CD14-positive monocyte (primary cell): ENCODE measurements at regions not wholly inside any gene's neighbourhood (a gene's known extent, or its start where the extent isn't known, plus 50 kb on each side); places are given as distances from the start of the nearest gene placed in this dataset.

Source experiments
- DNase-seq, 3 donors: peaks; one replicate each; pipeline ENCODE4 v3.0.0-alpha.2; 2011 to 2022
- H2AFZ ChIP-seq: 2 replicates; pipeline ENCODE4 v1.6.0; 2012; ENCODE audit warnings: mild to moderate bottlenecking, low read depth, low read length, inconsistent platforms; ENCODE audit not compliant: insufficient read depth, poor library complexity, severe bottlenecking
- H3K27ac ChIP-seq, 2 donors: 1 replicate in 1 of 2; 2 replicates in 1 of 2; pipeline ENCODE4 v1.5.1; 2012 to 2013; ENCODE audit warnings: low read length in 2 of 2, control low read depth in 1 of 2, inconsistent platforms in 1 of 2, low read depth in 1 of 2, mild to moderate bottlenecking in 1 of 2
- H3K27me3 ChIP-seq, 2 donors: one replicate each; pipeline versions ENCODE4 v1.6.0 to v1.6.1; 2011 to 2013; ENCODE audit warnings: low read length in 2 of 2; ENCODE audit not compliant: control insufficient read depth in 2 of 2, insufficient read depth in 2 of 2
- H3K36me3 ChIP-seq, 2 donors: replicated peaks in 1 of 2; 1 replicate in 1 of 2; 2 replicates in 1 of 2; pipeline versions ENCODE4 v1.5.1 to v1.6.1; 2012 to 2013; ENCODE audit warnings: low read length in 2 of 2, control low read depth in 1 of 2, inconsistent platforms in 1 of 2, mild to moderate bottlenecking in 1 of 2; ENCODE audit not compliant: insufficient read depth in 2 of 2, control insufficient read depth in 1 of 2
- H3K4me1 ChIP-seq, 2 donors: 1 replicate in 1 of 2; 2 replicates in 1 of 2; pipeline versions ENCODE4 v1.5.1 to v1.6.1; 2012 to 2013; ENCODE audit warnings: low read length in 2 of 2, control low read depth in 1 of 2, inconsistent platforms in 1 of 2, mild to moderate bottlenecking in 1 of 2, moderate library complexity in 1 of 2; ENCODE audit not compliant: insufficient read depth in 2 of 2, control insufficient read depth in 1 of 2
- H3K4me2 ChIP-seq: replicated peaks from 2 replicates; pipeline ENCODE3; 2012; ENCODE audit warnings: low read length, moderate library complexity, mild to moderate bottlenecking; ENCODE audit not compliant: poor library complexity, severe bottlenecking; ENCODE audit errors: extremely low read depth
- H3K4me3 ChIP-seq, 3 experiments: fragments of 200-600 bp in 1 of 3; sonication (generic) in 1 of 3; replicated peaks in 1 of 3; 1 replicate in 2 of 3; 2 replicates in 1 of 3; pipeline ENCODE4 v1.5.1; 2011 to 2013; ENCODE audit warnings: low read length in 3 of 3, mild to moderate bottlenecking in 3 of 3, control low read depth in 2 of 3, low read depth in 2 of 3, inconsistent platforms in 1 of 3, moderate library complexity in 1 of 3
- H3K79me2 ChIP-seq: 2 replicates; pipeline ENCODE4 v1.6.0; 2012; ENCODE audit warnings: mild to moderate bottlenecking, control low read depth, inconsistent platforms, low read length, moderate library complexity; ENCODE audit not compliant: insufficient read depth
- H3K9ac ChIP-seq: 2 replicates; pipeline ENCODE4 v1.6.0; 2017; ENCODE audit warnings: low read length, mild to moderate bottlenecking; ENCODE audit not compliant: insufficient read depth, poor library complexity, severe bottlenecking
- H3K9me3 ChIP-seq, 2 donors: replicated peaks in 1 of 2; 1 replicate in 1 of 2; 2 replicates in 1 of 2; pipeline versions ENCODE4 v1.5.1 to v1.6.1; 2012 to 2013; ENCODE audit warnings: low read length in 2 of 2, control low read depth in 1 of 2; ENCODE audit not compliant: control insufficient read depth in 1 of 2, insufficient read depth in 1 of 2
- H4K20me1 ChIP-seq: 2 replicates; pipeline ENCODE4 v1.6.0; 2012; ENCODE audit warnings: mild to moderate bottlenecking, low read length, control low read depth, moderate library complexity; ENCODE audit not compliant: insufficient read depth
- H3K27ac Mint-ChIP-seq, 7 donors: one replicate each; pipeline ENCODE4 v1.8.0; 2020; ENCODE audit warnings: mild to moderate bottlenecking in 7 of 7, mixed read lengths in 7 of 7, moderate library complexity in 6 of 7, inconsistent platforms in 2 of 7
- H3K27me3 Mint-ChIP-seq, 3 donors: one replicate each; pipeline ENCODE4 v1.8.0; 2021 to 2022; ENCODE audit warnings: low read depth in 3 of 3, mild to moderate bottlenecking in 3 of 3, mixed read lengths in 3 of 3, moderate library complexity in 3 of 3, inconsistent platforms in 1 of 3
- H3K36me3 Mint-ChIP-seq, 2 donors: one replicate each; pipeline ENCODE4 v1.8.0; 2020; ENCODE audit warnings: mixed read lengths in 2 of 2, inconsistent platforms in 1 of 2, mild to moderate bottlenecking in 1 of 2
- H3K4me1 Mint-ChIP-seq: one replicate; pipeline ENCODE4 v1.8.0; 2020; ENCODE audit warnings: mild to moderate bottlenecking, mixed read lengths
- H3K4me3 Mint-ChIP-seq, 2 donors: one replicate each; pipeline ENCODE4 v1.8.0; 2020; ENCODE audit warnings: mild to moderate bottlenecking in 2 of 2, mixed read lengths in 2 of 2, moderate library complexity in 1 of 2
- H3K9me3 Mint-ChIP-seq, 7 donors: one replicate each; pipeline ENCODE4 v1.8.0; 2020 to 2022; ENCODE audit warnings: mixed read lengths in 7 of 7, mild to moderate bottlenecking in 6 of 7, moderate library complexity in 6 of 7, inconsistent platforms in 2 of 7
- WGBS: methylation state at CpG from one replicate; pipeline ENCODE4 v1.1.5; 2013; ENCODE audit warnings: missing lambda C conversion rate; ENCODE audit not compliant: insufficient coverage; 5-methylcytosine and 5-hydroxymethylcytosine counted together
- intact Hi-C, 2 donors: fragments of 100-400 bp; cut with micrococcal nuclease; formaldehyde crosslinking; loops; one replicate each; pipeline versions ENCODE4 v1.15.0 to v1.15.1; 2023
- TF ChIP-seq, protein P1 (sequence below): fragments of 200-600 bp; IDR thresholded peaks from one replicate; pipeline ENCODE4 v1.8.0; 2022; ENCODE audit warnings: antibody characterized with exemption, mild to moderate bottlenecking

DNA sequence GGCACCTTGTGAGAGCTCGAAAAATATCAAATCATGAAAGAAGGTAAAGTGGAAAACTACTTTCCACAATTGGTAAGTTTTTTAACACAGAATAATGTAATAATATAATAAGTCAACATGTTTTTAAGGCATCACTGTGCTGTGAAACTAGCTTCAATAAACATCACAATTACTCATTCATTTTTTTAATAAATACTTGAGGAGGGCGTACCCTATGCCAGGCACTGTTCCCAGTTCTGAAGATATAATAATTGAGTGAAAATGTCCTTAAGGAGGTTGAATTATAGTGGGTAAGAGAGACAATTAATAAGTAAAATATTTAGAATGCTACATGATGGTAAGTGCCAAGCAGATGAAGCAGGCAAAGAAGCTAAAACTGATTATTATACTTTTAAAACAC, 381.4 kb downstream of the ELAVL2 start:
- Mint-ChIP-seq H3K27me3 (no peaks in the 10 kb centered on the region), H3K27ac (no peak overlapping the region)

DNA sequence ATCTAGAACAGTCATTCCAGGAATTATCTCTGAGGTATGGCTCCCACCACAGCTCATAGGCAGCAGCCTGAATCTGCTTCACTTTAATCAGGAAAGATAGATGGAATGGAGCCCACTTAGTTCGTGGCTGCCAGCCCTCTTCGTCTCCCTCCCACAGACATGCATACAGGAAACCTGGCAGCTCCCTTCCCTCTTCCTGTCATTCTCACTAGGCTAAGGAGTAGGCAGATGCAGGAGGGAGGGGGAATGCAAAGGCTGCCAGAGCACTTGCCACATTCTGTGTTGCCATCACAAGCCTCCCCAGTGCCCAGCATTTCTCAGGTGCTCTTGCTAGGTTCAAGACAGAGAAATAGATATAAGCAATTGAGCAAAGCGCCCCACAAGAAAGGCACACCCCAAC, 378.9 kb downstream of the ELAVL2 start:
- Histone ChIP-seq H3K79me2 (no peaks in the 10 kb centered on the region), H3K27ac (no peak overlapping the region), H3K27me3 (no peaks in the 10 kb centered on the region), H3K4me2 (no peak overlapping the region), H2AFZ (no peak overlapping the region), H3K9ac (no peak overlapping the region), H3K4me1 (no peaks in the 10 kb centered on the region), H3K4me3 (no peak overlapping the region), H3K9me3 (peaks cover 12 to 14% of the 10 kb centered on the region in 2 donors), H4K20me1 (no peaks in the 10 kb centered on the region), H3K36me3 (no peaks in the 10 kb centered on the region)
- TF ChIP-seq, protein P1, sequence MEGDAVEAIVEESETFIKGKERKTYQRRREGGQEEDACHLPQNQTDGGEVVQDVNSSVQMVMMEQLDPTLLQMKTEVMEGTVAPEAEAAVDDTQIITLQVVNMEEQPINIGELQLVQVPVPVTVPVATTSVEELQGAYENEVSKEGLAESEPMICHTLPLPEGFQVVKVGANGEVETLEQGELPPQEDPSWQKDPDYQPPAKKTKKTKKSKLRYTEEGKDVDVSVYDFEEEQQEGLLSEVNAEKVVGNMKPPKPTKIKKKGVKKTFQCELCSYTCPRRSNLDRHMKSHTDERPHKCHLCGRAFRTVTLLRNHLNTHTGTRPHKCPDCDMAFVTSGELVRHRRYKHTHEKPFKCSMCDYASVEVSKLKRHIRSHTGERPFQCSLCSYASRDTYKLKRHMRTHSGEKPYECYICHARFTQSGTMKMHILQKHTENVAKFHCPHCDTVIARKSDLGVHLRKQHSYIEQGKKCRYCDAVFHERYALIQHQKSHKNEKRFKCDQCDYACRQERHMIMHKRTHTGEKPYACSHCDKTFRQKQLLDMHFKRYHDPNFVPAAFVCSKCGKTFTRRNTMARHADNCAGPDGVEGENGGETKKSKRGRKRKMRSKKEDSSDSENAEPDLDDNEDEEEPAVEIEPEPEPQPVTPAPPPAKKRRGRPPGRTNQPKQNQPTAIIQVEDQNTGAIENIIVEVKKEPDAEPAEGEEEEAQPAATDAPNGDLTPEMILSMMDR = no peak
- Mint-ChIP-seq H3K27me3 (no peaks in the 10 kb centered on the region), H3K4me3 (no peak overlapping the region), H3K27ac (no peak overlapping the region), H3K4me1 (no peaks in the 10 kb centered on the region), H3K9me3 (peaks cover 3 to 14% (median 7%) of the 10 kb centered on the region in 7 donors), H3K36me3 (no peaks in the 10 kb centered on the region)
- intact Hi-C loops = no loop called here
- DNase-seq = no peak
- WGBS = no CpG with 5 or more reads among the region's 3 CpGs

More for the DNA sequence above, 381.4 kb downstream of the ELAVL2 start:
- Histone ChIP-seq H3K9ac (no peak overlapping the region), H3K9me3 (peaks cover 8 to 12% of the 10 kb centered on the region in 2 donors), H3K27ac (no peak overlapping the region), H4K20me1 (no peaks in the 10 kb centered on the region), H3K4me3 (no peak overlapping the region), H3K36me3 (no peaks in the 10 kb centered on the region), H3K27me3 (no peaks in the 10 kb centered on the region), H2AFZ (no peak overlapping the region), H3K4me2 (no peak overlapping the region), H3K4me1 (no peaks in the 10 kb centered on the region), H3K79me2 (no peaks in the 10 kb centered on the region)
- no peaks in the 10 kb centered on the region for H3K36me3 Mint-ChIP-seq
- intact Hi-C loops = no loop called here
- DNase-seq = no peak
- TF ChIP-seq, protein P1 = no peak
- peaks cover 4 to 21% (median 6%) of the 10 kb centered on the region in 7 donors for H3K9me3 Mint-ChIP-seq
- H3K4me3 Mint-ChIP-seq = no peak overlapping the region
- WGBS = no CpG with 5 or more reads among the region's 2 CpGs
- H3K4me1 Mint-ChIP-seq = no peaks in the 10 kb centered on the region
